ENCODE measurements at regions not wholly inside any gene's neighbourhood (a gene's known extent, or its start where the extent isn't known, plus 50 kb on each side); places are given as distances from the start of the nearest gene placed in this dataset.

GRCh38 chr1:104945406-104945805 lies 1195.7 kb downstream of the AMY1C start:
- Mint-ChIP-seq H3K4me1 (no peaks in the 10 kb centered on the region), H3K4me3 (no peak overlapping the region), H3K27me3 (no peaks in the 10 kb centered on the region), H3K27ac (no peak overlapping the region), H3K9me3 (peaks cover 3% of the 10 kb centered on the region), H3K36me3 (ENCODE audit: low read depth) (no peaks in the 10 kb centered on the region)
- no peak for DNase-seq
- intact Hi-C loops (cut with micrococcal nuclease): no loop called here

GRCh38 chr1:104946558-104947210 lies 1197.0 kb downstream of the AMY1C start:
- Mint-ChIP-seq H3K4me1 (no peaks in the 10 kb centered on the region), H3K27me3 (no peaks in the 10 kb centered on the region), H3K9me3 (peaks cover 3% of the 10 kb centered on the region), H3K4me3 (no peak overlapping the region), H3K27ac (no peak overlapping the region), H3K36me3 (ENCODE audit: low read depth) (no peaks in the 10 kb centered on the region)
- intact Hi-C loops (cut with micrococcal nuclease): no loop called here
- DNase-seq: no peak

- H3K4me3 Mint-ChIP-seq: no peak overlapping the region
- H3K27me3 Mint-ChIP-seq: no peaks in the 10 kb centered on the region
- intact Hi-C loops (cut with micrococcal nuclease): no loop called here
- no peaks in the 10 kb centered on the region for H3K36me3 Mint-ChIP-seq (ENCODE audit: low read depth)
- H3K9me3 Mint-ChIP-seq: peaks cover 1% of the 10 kb centered on the region
- H3K4me1 Mint-ChIP-seq: no peaks in the 10 kb centered on the region
- no peak for DNase-seq
- no peak overlapping the region for H3K27ac Mint-ChIP-seq
Measured at GRCh38 chr1:104953555-104953954, 1203.9 kb downstream of the AMY1C start.

GRCh38 chr1:104973516-104973915 lies 1223.8 kb downstream of the AMY1C start:
- Mint-ChIP-seq H3K4me1 (no peaks in the 10 kb centered on the region), H3K4me3 (no peak overlapping the region), H3K27ac (no peak overlapping the region), H3K27me3 (no peaks in the 10 kb centered on the region), H3K9me3 (peaks cover 3% of the 10 kb centered on the region), H3K36me3 (ENCODE audit: low read depth) (no peaks in the 10 kb centered on the region)
- no peak for DNase-seq
- intact Hi-C loops (cut with micrococcal nuclease): no loop called here

- no peak overlapping the region for H3K4me3 Mint-ChIP-seq
- H3K27ac Mint-ChIP-seq: no peak overlapping the region
- intact Hi-C loops (cut with micrococcal nuclease): no loop called here
- no peaks in the 10 kb centered on the region for H3K4me1 Mint-ChIP-seq
- H3K36me3 Mint-ChIP-seq (ENCODE audit: low read depth): no peaks in the 10 kb centered on the region
- no peaks in the 10 kb centered on the region for H3K27me3 Mint-ChIP-seq
- H3K9me3 Mint-ChIP-seq: peaks cover 8% of the 10 kb centered on the region
- DNase-seq: no peak
Measured at GRCh38 chr1:104979651-104980050, 1230.0 kb downstream of the AMY1C start.

GRCh38 chr1:104987210-104987609 lies 1237.5 kb downstream of the AMY1C start:
- peaks cover 10% of the 10 kb centered on the region for H3K9me3 Mint-ChIP-seq
- H3K4me3 Mint-ChIP-seq: no peak overlapping the region
- H3K27me3 Mint-ChIP-seq: no peaks in the 10 kb centered on the region
- no peaks in the 10 kb centered on the region for H3K4me1 Mint-ChIP-seq
- intact Hi-C loops (cut with micrococcal nuclease): no loop called here
- no peaks in the 10 kb centered on the region for H3K36me3 Mint-ChIP-seq (ENCODE audit: low read depth)
- no peak for DNase-seq
- no peak overlapping the region for H3K27ac Mint-ChIP-seq

GRCh38 chr1:104989012-104989411 lies 1239.3 kb downstream of the AMY1C start:
- no peaks in the 10 kb centered on the region for H3K4me1 Mint-ChIP-seq

GRCh38 chr1:104991702-104992101 lies 1242.0 kb downstream of the AMY1C start:
- H3K4me3 Mint-ChIP-seq: no peak overlapping the region
- intact Hi-C loops (cut with micrococcal nuclease): no loop called here
- H3K27me3 Mint-ChIP-seq: no peaks in the 10 kb centered on the region
- H3K4me1 Mint-ChIP-seq: no peaks in the 10 kb centered on the region
- DNase-seq: no peak
- no peak overlapping the region for H3K27ac Mint-ChIP-seq
- H3K36me3 Mint-ChIP-seq (ENCODE audit: low read depth): no peaks in the 10 kb centered on the region
- peaks cover 5% of the 10 kb centered on the region for H3K9me3 Mint-ChIP-seq

More at GRCh38 chr1:104989012-104989411, 1239.3 kb downstream of the AMY1C start:
- no peak for DNase-seq
- intact Hi-C loops (cut with micrococcal nuclease): no loop called here
- H3K4me3 Mint-ChIP-seq: no peak overlapping the region
- no peaks in the 10 kb centered on the region for H3K27me3 Mint-ChIP-seq
- no peaks in the 10 kb centered on the region for H3K36me3 Mint-ChIP-seq (ENCODE audit: low read depth)
- H3K27ac Mint-ChIP-seq: no peak overlapping the region
- peaks cover 5% of the 10 kb centered on the region for H3K9me3 Mint-ChIP-seq

GRCh38 chr1:105000793-105001192 lies 1251.1 kb downstream of the AMY1C start:
- H3K4me3 Mint-ChIP-seq: no peak overlapping the region
- no peak for DNase-seq
- no peaks in the 10 kb centered on the region for H3K9me3 Mint-ChIP-seq
- intact Hi-C loops (cut with micrococcal nuclease): no loop called here
- H3K4me1 Mint-ChIP-seq: no peaks in the 10 kb centered on the region
- H3K27ac Mint-ChIP-seq: no peak overlapping the region
- H3K27me3 Mint-ChIP-seq: no peaks in the 10 kb centered on the region
- H3K36me3 Mint-ChIP-seq (ENCODE audit: low read depth): no peaks in the 10 kb centered on the region

- H3K4me3 Mint-ChIP-seq: no peak overlapping the region
Measured at GRCh38 chr1:105004515-105004914, 1254.8 kb downstream of the AMY1C start.

GRCh38 chr1:105005594-105006195 lies 1256.0 kb downstream of the AMY1C start:
- Mint-ChIP-seq H3K27ac (no peak overlapping the region), H3K27me3 (no peaks in the 10 kb centered on the region), H3K36me3 (ENCODE audit: low read depth) (no peaks in the 10 kb centered on the region), H3K4me1 (no peaks in the 10 kb centered on the region), H3K9me3 (no peaks in the 10 kb centered on the region), H3K4me3 (no peak overlapping the region)
- no peak for DNase-seq
- intact Hi-C loops (cut with micrococcal nuclease): no loop called here

More at GRCh38 chr1:105004515-105004914, 1254.8 kb downstream of the AMY1C start:
- DNase-seq: no peak
- Mint-ChIP-seq H3K4me1 (no peaks in the 10 kb centered on the region), H3K36me3 (ENCODE audit: low read depth) (no peaks in the 10 kb centered on the region), H3K9me3 (no peaks in the 10 kb centered on the region), H3K27me3 (no peaks in the 10 kb centered on the region), H3K27ac (no peak overlapping the region)
- intact Hi-C loops (cut with micrococcal nuclease): no loop called here

GRCh38 chr1:105017587-105017986 lies 1267.9 kb downstream of the AMY1C start:
- Mint-ChIP-seq H3K27me3 (no peaks in the 10 kb centered on the region), H3K4me3 (no peak overlapping the region), H3K9me3 (peaks cover 4% of the 10 kb centered on the region), H3K36me3 (ENCODE audit: low read depth) (no peaks in the 10 kb centered on the region), H3K27ac (no peak overlapping the region), H3K4me1 (no peaks in the 10 kb centered on the region)
- intact Hi-C loops (cut with micrococcal nuclease): no loop called here
- DNase-seq: no peak

- H3K9me3 Mint-ChIP-seq: peaks cover 4% of the 10 kb centered on the region
- no peak overlapping the region for H3K4me3 Mint-ChIP-seq
- intact Hi-C loops (cut with micrococcal nuclease): no loop called here
- no peaks in the 10 kb centered on the region for H3K27me3 Mint-ChIP-seq
- no peak for DNase-seq
- H3K27ac Mint-ChIP-seq: no peak overlapping the region
- no peaks in the 10 kb centered on the region for H3K4me1 Mint-ChIP-seq
- H3K36me3 Mint-ChIP-seq (ENCODE audit: low read depth): no peaks in the 10 kb centered on the region
Measured at GRCh38 chr1:105023719-105024118, 1274.0 kb downstream of the AMY1C start.

- DNase-seq: no peak
- Mint-ChIP-seq H3K36me3 (ENCODE audit: low read depth) (no peaks in the 10 kb centered on the region), H3K9me3 (peaks cover 4% of the 10 kb centered on the region), H3K27ac (no peak overlapping the region), H3K27me3 (no peaks in the 10 kb centered on the region), H3K4me3 (no peak overlapping the region), H3K4me1 (no peaks in the 10 kb centered on the region)
- intact Hi-C loops (cut with micrococcal nuclease): no loop called here
Measured at GRCh38 chr1:105027838-105028471, 1278.3 kb downstream of the AMY1C start.

All from activated CD4-positive, alpha-beta T cell treated with anti-CD3 and anti-CD28 coated beads, Interleukin-2, amount 10 ng/mL, durations not matched to agents 24 days and 14 days (primary cell).